GM23338 (cell line): ENCODE measurements at regions not wholly inside any gene's neighbourhood (a gene's known extent, or its start where the extent isn't known, plus 50 kb on each side); places are given as distances from the start of the nearest gene placed in this dataset.

Experiments
- ATAC-seq: fragments of 200-7000 bp; cut with Tn5 transposase; 3 replicates; pipeline ENCODE4 v1.9.1; 2020
- DNase-seq: peaks from one replicate; pipeline ENCODE4 v3.0.0-alpha.2; 2015; ENCODE audit warnings: low spot score
- H2AFZ ChIP-seq: fragments of 200-600 bp; sonication (generic); 2 replicates; pipeline ENCODE4 v1.8.0; 2016; ENCODE audit warnings: antibody characterized with exemption, mild to moderate bottlenecking, moderate library complexity
- H3F3A ChIP-seq: fragments of 200-600 bp; sonication (generic); replicated peaks from 2 replicates; pipeline ENCODE4 v1.8.0; 2017; ENCODE audit warnings: antibody characterized with exemption, mixed run types, low read depth
- H3K27ac ChIP-seq: fragments of 200-600 bp; sonication (generic); 2 replicates; pipeline ENCODE4 v1.6.1; 2016; ENCODE audit warnings: low read depth
- H3K27me3 ChIP-seq: fragments of 200-600 bp; sonication (generic); 2 replicates; pipeline ENCODE4 v1.8.0; 2016; ENCODE audit warnings: mild to moderate bottlenecking, mixed run types, moderate library complexity; ENCODE audit not compliant: insufficient read depth
- H3K36me3 ChIP-seq: fragments of 200-600 bp; sonication (generic); 2 replicates; pipeline ENCODE4 v1.8.0; 2016; ENCODE audit warnings: mild to moderate bottlenecking; ENCODE audit not compliant: insufficient read depth
- H3K4me1 ChIP-seq: fragments of 200-600 bp; sonication (generic); 2 replicates; pipeline ENCODE4 v1.8.0; 2016; ENCODE audit warnings: mild to moderate bottlenecking, moderate library complexity; ENCODE audit not compliant: insufficient read depth
- H3K4me2 ChIP-seq: fragments of 200-600 bp; sonication (generic); 2 replicates; pipeline ENCODE4 v1.7.1; 2017; ENCODE audit warnings: mixed run types
- H3K4me3 ChIP-seq: fragments of 200-600 bp; sonication (generic); 2 replicates; pipeline ENCODE4 v1.6.1; 2016; ENCODE audit warnings: mixed run types
- H3K79me2 ChIP-seq: fragments of 200-600 bp; sonication (generic); replicated peaks from 2 replicates; pipeline ENCODE4 v1.8.0; 2017; ENCODE audit warnings: mild to moderate bottlenecking; ENCODE audit not compliant: insufficient read depth
- H3K9me2 ChIP-seq: fragments of 200-600 bp; sonication (generic); 2 replicates; pipeline ENCODE4 v1.8.0; 2017; ENCODE audit not compliant: insufficient read depth
- H4K20me1 ChIP-seq: fragments of 200-600 bp; sonication (generic); replicated peaks from 2 replicates; pipeline ENCODE4 v1.8.0; 2017; ENCODE audit warnings: mild to moderate bottlenecking; ENCODE audit not compliant: insufficient read depth
- H3K27ac Mint-ChIP-seq: 2 replicates; pipeline ENCODE4 v1.8.0; 2020; ENCODE audit warnings: inconsistent platforms, mild to moderate bottlenecking, moderate library complexity, mixed read lengths
- H3K27me3 Mint-ChIP-seq: 3 replicates; pipeline ENCODE4 v1.8.0; 2022; ENCODE audit warnings: low read depth, mild to moderate bottlenecking, moderate library complexity, mixed read lengths, inconsistent platforms; ENCODE audit not compliant: insufficient read depth, poor library complexity
- H3K36me3 Mint-ChIP-seq: 3 replicates; pipeline ENCODE4 v1.8.0; 2021; ENCODE audit warnings: low read depth, mild to moderate bottlenecking, inconsistent platforms, moderate library complexity, mixed read lengths
- H3K4me1 Mint-ChIP-seq: 3 replicates; pipeline ENCODE4 v1.8.0; 2020; ENCODE audit warnings: mild to moderate bottlenecking, inconsistent platforms, mixed read lengths
- H3K4me3 Mint-ChIP-seq: 3 replicates; pipeline ENCODE4 v1.8.0; 2021; ENCODE audit warnings: moderate library complexity, mild to moderate bottlenecking, inconsistent platforms, mixed read lengths
- H3K9me3 Mint-ChIP-seq: 3 replicates; pipeline ENCODE4 v1.8.0; 2020; ENCODE audit warnings: moderate library complexity, mild to moderate bottlenecking, inconsistent platforms, mixed read lengths
- CREB1 ChIP-seq: fragments of 250-450 bp; sonication (Bioruptor Pico); IDR thresholded peaks from 2 replicates; pipeline ENCODE4 v1.5.0; 2020; ENCODE audit warnings: low read depth, mild to moderate bottlenecking, moderate library complexity
- CTCF ChIP-seq, 2 experiments: fragments of 200-600 bp in 1 of 2; sonication (generic) in 1 of 2; conservative IDR thresholded peaks; 2 replicates each; pipeline versions ENCODE4 v1.5.1 to v1.6.1; 2016 to 2017; ENCODE audit warnings: antibody characterized with exemption in 2 of 2, low read depth in 2 of 2, mild to moderate bottlenecking in 2 of 2, moderate library complexity in 1 of 2
- ETS1 ChIP-seq: IDR thresholded peaks from 2 replicates; pipeline ENCODE4 v1.6.1; 2016; ENCODE audit warnings: antibody characterized with exemption
- EZH2 ChIP-seq: fragments of 200-600 bp; sonication (generic); IDR thresholded peaks from one replicate; pipeline ENCODE4 v1.8.0; 2017; ENCODE audit warnings: antibody characterized with exemption, mild to moderate bottlenecking, low read depth; ENCODE audit not compliant: unreplicated experiment
- EZH2phosphoT487 ChIP-seq: fragments of 200-600 bp; sonication (generic); IDR thresholded peaks from one replicate; pipeline ENCODE4 v1.8.1; 2018; ENCODE audit warnings: antibody characterized with exemption; ENCODE audit not compliant: unreplicated experiment
- JUNB ChIP-seq: IDR thresholded peaks from one replicate; pipeline ENCODE4 v1.6.1; 2016; ENCODE audit warnings: antibody characterized with exemption; ENCODE audit not compliant: unreplicated experiment
- NANOG ChIP-seq: IDR thresholded peaks from 2 replicates; pipeline ENCODE4 v1.6.1; 2016; ENCODE audit warnings: antibody characterized with exemption, borderline replicate concordance
- POLR2AphosphoS5 ChIP-seq: IDR thresholded peaks from 2 replicates; pipeline ENCODE4 v1.6.1; 2016; ENCODE audit warnings: antibody characterized with exemption, low read depth
- REST ChIP-seq: IDR thresholded peaks from one replicate; pipeline ENCODE4 v1.6.1; 2018; ENCODE audit warnings: antibody characterized with exemption; ENCODE audit not compliant: unreplicated experiment
- STAT1 ChIP-seq: IDR thresholded peaks from one replicate; pipeline ENCODE4 v1.6.1; 2016; ENCODE audit warnings: antibody characterized with exemption; ENCODE audit not compliant: unreplicated experiment
- ZNF114 ChIP-seq: fragments of 250-450 bp; sonication (Bioruptor Pico); IDR thresholded peaks from 2 replicates; pipeline ENCODE4 v1.5.0; 2020; ENCODE audit warnings: mild to moderate bottlenecking, moderate library complexity
- ZNF331 ChIP-seq: fragments of 250-450 bp; sonication (Bioruptor Pico); IDR thresholded peaks from 2 replicates; pipeline ENCODE4 v1.5.0; 2020; ENCODE audit warnings: low read depth, mild to moderate bottlenecking, moderate library complexity
- ZNF462 ChIP-seq: fragments of 250-450 bp; sonication (Bioruptor Pico); IDR thresholded peaks from 2 replicates; pipeline ENCODE4 v1.5.0; 2020; ENCODE audit warnings: mild to moderate bottlenecking, moderate library complexity

- no peak overlapping the region for H3K27ac ChIP-seq
- peaks cover 3% of the 10 kb centered on the region for H3K27me3 Mint-ChIP-seq
- no peaks in the 10 kb centered on the region for H3K36me3 Mint-ChIP-seq
- peaks cover 64% of the 10 kb centered on the region for H3K79me2 ChIP-seq
- 0 out of 2 replicates have a peak, but pooled peaks cover 4% of the 10 kb centered on the region for H3F3A ChIP-seq
- no peak overlapping the region for H2AFZ ChIP-seq
- H3K9me3 Mint-ChIP-seq, result no peaks in the 10 kb centered on the region
- peaks cover 17% of the 10 kb centered on the region for H3K4me1 ChIP-seq
- TF ChIP-seq ZNF462 (CRISPR knock-in tag) (no peak), REST (no peak), NANOG (no peak), EZH2 (no peak), JUNB (no peak), CTCF (conservative IDR thresholded peaks at IDR 0.05; ENCODE audit: low read depth in 2 of 2) (no peak), STAT1 (no peak), ZNF114 (no peak), POLR2AphosphoS5 (no peak), CREB1 (no peak), ETS1 (no peak), EZH2phosphoT487 (no peak), ZNF331 (CRISPR knock-in tag) (no peak)
- H3K9me2 ChIP-seq, result no peaks in the 10 kb centered on the region
- H3K27ac Mint-ChIP-seq, result no peak overlapping the region
- H3K4me3 Mint-ChIP-seq, result no peak overlapping the region
- H3K4me2 ChIP-seq, result no peak overlapping the region
- H3K4me3 ChIP-seq, result no peak overlapping the region
- peaks cover 27% of the 10 kb centered on the region for H3K4me1 Mint-ChIP-seq
- H3K27me3 ChIP-seq, result no peaks in the 10 kb centered on the region
- ATAC-seq (no peak; the same call in 2 of the 3 replicates), DNase-seq (no peak)
- H3K36me3 ChIP-seq, result no peaks in the 10 kb centered on the region
- 0 out of 2 replicates have a peak, but pooled peaks cover 8% of the 10 kb centered on the region for H4K20me1 ChIP-seq
These were observed 61.9 kb downstream of the EXOSC2 start for GRCh38 chr9:130755377-130756007.
